WTC11 (cell line): ENCODE measurements at regions not wholly inside any gene's neighbourhood (a gene's known extent, or its start where the extent isn't known, plus 50 kb on each side); places are given as distances from the start of the nearest gene placed in this dataset.

Experiments
- IRF2 ChIP-seq: sonication (generic); formaldehyde crosslinking; IDR thresholded peaks from 2 replicates; pipeline ENCODE4 v1.8.0; 2022; ENCODE audit warnings: low read depth, missing genetic modification reagents, borderline replicate concordance
- ZNF138 ChIP-seq: sonication (generic); formaldehyde crosslinking; conservative IDR thresholded peaks from 2 replicates; pipeline ENCODE4 v1.8.1; 2022; ENCODE audit warnings: mild to moderate bottlenecking, moderate library complexity, missing genetic modification reagents
- TF ChIP-seq, protein P1 (sequence below): fragments of 200-600 bp; IDR thresholded peaks from 2 replicates; pipeline ENCODE4 v1.8.0; 2022; ENCODE audit warnings: antibody characterized with exemption

DNA sequence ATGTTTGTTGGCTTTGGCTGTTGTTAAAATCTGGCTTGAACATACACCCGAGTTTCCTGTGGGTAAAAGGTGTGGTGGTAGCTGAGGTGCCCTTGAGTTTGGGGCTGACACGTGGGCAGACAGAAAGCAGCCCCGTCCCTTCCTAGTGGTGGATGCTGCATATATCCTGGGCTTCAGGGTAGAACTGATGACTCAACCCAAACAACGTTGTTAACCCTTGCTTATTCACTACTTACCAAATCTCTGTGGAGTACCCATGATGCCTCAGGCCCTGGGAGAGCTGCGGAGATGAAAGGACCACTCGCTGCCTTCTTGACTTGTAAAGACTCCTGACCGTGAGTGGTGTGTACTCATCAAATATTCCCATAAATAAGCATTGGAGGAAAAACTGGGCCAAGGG lies 245.1 kb downstream of the RAB11FIP2 start:
- TF ChIP-seq, protein P1, sequence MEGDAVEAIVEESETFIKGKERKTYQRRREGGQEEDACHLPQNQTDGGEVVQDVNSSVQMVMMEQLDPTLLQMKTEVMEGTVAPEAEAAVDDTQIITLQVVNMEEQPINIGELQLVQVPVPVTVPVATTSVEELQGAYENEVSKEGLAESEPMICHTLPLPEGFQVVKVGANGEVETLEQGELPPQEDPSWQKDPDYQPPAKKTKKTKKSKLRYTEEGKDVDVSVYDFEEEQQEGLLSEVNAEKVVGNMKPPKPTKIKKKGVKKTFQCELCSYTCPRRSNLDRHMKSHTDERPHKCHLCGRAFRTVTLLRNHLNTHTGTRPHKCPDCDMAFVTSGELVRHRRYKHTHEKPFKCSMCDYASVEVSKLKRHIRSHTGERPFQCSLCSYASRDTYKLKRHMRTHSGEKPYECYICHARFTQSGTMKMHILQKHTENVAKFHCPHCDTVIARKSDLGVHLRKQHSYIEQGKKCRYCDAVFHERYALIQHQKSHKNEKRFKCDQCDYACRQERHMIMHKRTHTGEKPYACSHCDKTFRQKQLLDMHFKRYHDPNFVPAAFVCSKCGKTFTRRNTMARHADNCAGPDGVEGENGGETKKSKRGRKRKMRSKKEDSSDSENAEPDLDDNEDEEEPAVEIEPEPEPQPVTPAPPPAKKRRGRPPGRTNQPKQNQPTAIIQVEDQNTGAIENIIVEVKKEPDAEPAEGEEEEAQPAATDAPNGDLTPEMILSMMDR = no peak
- TF ChIP-seq ZNF138 (CRISPR knock-in tag) (no peak), IRF2 (CRISPR knock-in tag) (no peak)
